GM18907 (cell line): ENCODE measurements at regions not wholly inside any gene's neighbourhood (a gene's known extent, or its start where the extent isn't known, plus 50 kb on each side); places are given as distances from the start of the nearest gene placed in this dataset.
"Not testable (repeated sequence)": the region's sequence is repeated elsewhere in the genome, so short reads cannot be mapped to it uniquely, and the experiment has no call there.

Source experiments
- ATAC-seq: cut with Tn5 transposase; IDR thresholded peaks from one replicate; pipeline ENCODE4 v1.9.1; 2021; ENCODE audit warnings: mild to moderate bottlenecking, moderate library complexity; ENCODE audit not compliant: unreplicated experiment

DNA sequence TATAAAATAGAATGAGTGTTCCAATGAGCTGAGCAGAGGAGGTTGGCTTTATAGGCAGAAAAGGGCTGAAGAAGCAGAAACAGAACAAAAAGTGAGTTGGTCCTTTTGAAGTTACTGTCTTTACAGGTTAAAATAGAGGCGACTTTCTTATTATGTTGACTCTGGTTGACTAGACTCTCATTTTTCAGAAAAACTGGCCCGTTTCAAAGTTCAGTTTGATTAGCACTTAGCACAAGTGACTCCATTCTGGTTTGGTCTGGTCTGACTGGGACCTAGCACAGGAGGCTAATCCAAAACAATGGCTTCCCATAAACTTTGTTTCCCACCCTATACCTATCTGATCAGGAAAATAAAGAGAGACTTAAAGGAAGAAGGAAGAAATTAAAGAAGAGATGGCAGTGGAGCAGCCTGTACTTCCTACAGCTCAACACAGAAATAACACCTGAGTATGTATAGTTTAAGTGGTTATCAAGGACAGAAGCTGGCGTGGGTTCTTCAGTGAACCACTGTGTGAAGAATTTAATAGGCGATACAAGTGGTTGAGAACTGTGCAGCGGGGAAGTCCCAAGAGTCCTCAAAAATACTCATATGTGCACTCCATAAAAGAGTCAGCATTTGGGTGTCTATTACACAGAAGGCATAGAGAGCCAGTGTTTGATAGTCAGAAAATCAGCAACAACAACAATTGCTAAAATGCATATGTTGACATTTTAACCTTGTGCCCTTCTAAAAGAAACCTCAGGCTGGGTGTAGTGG lies 554.8 kb upstream of the HTR2C start:
- ATAC-seq: no peak

DNA sequence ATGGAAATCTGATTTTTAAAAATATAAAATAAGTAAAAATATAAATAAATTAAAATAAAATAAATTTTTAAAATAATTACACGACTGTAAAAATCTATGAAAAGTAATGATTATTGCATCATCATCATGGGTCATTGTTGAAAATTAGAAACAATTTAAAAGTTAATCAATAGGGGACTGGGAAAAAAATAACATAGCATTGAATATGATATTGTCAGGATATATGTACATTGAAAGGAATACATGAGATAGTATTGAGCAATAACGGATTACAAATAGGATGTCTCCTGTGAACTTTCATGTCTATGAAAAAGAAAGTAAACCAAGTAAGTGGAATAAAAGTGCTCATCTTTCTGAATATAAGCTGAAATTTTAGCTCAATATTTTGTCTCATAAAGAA lies 566.8 kb upstream of the HTR2C start:
- no peak for ATAC-seq

DNA sequence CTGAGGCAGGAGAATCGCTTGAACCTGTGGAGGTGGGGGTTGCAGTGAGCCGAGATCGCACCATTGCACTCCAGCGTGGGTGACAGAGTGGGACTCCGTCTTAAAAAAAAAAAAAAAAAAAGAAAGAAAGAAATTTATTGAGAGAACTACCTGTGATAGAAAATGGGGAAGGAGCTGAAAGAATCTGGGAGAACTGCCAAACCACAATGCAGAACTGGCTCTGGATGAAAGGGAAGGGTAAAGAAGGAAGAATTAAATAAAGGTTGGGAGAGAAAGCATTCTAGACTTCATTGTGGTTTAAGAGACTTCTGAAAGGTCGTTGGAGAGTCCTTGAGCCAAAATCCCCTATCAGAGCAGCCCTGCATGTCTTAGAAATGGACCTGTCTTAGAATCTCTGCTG lies 567.9 kb upstream of the HTR2C start:
- ATAC-seq: no peak

DNA sequence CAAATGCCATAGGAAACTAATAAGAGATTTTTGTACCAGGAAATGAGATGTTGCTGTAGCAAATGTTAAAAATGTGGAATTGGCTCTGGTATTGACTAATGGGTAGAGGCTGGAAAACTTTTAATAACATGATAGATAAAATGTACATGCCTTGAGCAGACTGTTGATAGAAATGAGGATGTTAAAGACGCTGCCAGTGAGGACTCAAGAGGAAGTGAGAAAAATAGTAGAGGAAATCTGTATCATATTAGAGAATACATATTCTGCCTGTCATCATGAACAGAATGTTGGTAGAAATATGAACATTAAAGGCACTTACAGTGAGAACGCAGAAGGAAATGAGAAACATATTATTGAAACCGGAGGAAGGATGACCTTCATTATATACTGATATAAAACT lies 577.2 kb upstream of the HTR2C start:
- no peak for ATAC-seq

DNA sequence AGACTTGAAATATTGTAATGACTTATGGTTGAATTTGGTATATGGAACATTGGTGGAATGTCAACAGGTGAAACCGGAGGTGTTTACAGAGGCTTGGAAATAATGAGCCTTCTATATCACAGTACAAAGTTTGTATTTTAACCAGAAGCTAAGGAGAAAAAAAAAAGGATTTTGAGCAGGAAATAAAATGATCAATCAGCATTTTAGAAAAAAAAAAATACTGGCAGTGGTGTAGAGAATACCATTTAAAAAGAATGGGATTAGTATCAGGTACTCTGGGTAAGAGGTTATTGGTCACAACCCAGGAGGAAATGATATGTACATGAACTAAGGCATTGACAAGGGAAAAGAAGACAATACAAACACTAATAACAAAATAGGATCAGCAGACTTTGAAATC lies 587.1 kb upstream of the HTR2C start:
- ATAC-seq: no peak

DNA sequence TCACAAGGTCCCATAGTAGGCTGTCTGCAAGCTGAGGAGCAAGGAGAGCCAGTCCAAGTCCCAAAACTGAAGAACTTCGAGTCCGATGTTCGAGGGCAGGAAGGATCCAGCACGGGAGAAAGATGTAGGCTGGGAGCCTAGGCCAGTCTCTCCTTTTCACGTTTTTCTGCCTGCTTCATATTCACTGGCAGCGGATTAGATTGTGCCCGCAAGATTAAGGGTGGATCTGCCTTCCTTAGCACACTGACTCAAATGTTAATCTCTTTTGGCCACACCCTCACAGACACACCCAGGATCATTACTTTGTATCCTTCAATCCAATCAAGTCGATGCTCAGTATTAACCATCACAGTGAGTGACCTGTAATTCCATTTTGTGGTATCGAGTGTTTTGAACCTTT lies 592.2 kb upstream of the HTR2C start:
- ATAC-seq: not testable (repeated sequence)

DNA sequence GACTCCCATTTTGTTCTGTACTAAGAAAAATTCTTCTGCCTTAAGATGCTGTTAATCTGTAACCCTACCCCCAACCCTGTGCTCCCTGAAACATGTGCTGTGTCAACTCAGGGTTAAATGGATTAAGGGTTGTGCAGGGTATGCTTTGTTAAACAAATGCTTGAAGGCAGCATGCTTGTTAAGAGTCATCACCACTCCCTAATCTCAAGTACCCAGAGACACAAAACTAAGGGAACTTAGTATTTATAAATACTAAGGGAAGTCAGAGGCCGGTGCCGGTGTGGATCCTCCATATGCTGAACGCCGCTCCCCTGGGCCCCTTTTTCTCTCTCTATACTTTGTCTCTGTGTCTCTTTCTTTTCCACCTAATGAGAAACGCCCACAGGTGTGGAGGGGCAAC lies 593.2 kb upstream of the HTR2C start:
- not testable (repeated sequence) for ATAC-seq

DNA sequence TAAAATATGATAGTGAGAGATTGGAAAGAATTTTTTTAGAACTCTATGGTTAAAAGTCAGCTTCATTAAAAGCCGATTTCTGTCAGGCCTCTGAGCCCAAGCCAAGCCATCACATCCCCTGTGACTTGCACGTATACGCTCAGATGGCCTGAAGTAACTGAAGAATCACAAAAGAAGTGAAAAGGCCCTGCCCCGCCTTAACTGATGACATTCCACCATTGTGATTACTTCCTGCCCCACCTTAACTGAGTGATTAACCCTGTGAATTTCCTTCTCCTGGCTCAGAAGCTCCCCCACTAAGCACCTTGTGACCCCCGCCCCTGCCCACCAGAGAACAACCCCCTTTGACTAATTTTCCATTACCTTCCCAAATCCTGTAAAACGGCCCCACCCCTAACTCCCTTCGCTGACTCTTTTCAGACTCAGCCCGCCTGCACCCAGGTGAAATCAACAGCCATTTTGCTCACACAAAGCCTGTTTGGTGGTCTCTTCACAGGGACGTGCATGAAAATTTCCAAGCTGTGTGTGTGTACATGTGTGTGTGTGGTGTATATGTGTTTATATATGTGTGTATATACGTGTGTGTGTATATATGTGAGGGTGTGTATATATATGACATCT lies 595.5 kb upstream of the HTR2C start:
- ATAC-seq: not testable (repeated sequence)

DNA sequence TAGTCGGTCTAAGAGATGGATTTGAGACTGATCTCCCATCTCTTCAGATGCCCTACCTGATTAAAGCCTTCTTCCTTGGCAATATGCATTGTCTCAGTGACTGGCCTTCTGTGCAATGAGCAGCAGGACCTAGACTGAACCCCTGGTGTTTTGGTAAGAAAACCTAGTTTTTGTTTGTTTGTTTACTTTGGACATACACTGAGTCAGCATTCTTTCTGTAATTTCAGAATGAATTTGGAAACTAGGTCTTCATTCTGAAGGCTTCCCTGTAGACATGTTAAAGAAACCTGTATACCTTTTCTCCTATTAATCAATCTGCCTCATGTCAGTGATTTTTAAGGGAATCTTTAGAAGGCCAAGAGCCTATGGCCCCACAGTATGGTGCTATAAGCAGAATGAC lies 597.5 kb upstream of the HTR2C start:
- ATAC-seq: no peak

DNA sequence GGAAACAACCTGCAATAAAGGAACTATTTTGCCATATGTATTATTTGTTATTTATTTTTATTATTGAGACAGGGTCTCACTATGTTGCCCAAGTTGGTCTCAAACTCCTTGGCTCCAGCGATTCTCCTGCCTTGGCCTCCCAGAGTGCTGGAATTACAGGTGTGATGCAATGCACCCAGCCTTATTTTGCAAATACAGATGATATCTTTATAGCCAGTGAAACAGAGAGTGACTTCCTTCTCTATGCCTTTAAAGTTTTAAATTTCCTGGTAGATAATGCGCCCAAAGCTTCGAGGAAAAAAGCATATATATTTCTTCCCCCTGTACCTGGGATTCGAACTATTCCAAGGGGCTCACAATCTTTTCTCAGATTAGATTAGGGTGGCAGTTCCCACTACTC lies 601.1 kb upstream of the HTR2C start:
- no peak for ATAC-seq

DNA sequence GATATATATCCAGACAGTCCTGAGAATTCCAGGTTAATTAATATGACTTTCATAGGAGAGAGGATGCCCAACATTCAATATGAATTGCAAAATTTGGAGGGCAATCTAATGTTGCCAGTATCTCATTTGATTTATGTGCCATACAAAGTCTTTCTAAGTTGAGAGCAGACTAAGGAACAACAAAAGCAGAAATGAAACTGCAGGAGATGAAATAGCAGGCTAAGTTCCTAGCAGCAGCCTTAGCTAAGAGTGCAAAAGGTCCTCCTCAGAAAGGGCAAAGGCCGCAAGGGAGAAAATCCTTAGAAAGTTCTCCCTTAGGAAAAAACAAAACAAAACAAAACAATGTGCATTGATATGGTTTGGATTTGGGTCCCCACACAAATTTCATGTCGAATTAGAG lies 602.9 kb upstream of the HTR2C start:
- no peak for ATAC-seq

DNA sequence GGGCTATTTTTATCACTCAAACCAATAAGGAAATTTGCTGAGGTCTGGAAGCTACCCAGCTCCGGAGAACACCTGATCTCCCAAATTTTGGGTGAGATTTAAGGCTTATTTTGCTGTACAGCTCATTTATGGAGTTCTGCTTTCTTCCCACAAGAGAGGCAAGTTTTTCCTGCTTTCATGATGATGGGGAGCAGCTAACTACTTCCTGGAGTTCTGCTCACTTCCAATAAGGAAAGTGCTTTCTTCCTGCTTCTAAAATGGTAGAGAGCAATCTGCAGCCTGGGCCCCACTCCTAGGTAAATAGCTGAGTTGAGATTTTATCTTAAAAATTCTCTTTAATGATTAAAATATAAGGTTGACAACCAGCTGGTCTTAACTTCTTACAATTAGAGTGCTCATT lies 606.0 kb upstream of the HTR2C start:
- ATAC-seq: no peak

DNA sequence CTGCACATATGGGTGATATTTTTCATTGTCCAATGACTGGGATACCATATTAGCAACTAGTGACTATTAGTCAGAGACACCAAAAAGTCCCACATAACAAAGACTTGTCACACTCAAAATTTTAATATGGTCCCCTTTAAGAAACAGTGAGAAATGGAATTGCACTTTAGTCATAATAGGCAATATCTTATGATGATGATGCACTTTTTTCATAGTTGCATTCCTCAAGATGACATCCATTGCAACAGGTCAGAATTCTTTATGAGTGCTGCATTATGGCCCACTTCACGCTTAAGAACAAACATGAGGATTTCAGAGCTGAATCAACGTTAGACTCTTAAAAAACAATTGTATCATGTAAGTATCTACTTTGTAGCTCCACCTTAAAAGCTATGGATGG lies 608.4 kb upstream of the HTR2C start:
- ATAC-seq: no peak

DNA sequence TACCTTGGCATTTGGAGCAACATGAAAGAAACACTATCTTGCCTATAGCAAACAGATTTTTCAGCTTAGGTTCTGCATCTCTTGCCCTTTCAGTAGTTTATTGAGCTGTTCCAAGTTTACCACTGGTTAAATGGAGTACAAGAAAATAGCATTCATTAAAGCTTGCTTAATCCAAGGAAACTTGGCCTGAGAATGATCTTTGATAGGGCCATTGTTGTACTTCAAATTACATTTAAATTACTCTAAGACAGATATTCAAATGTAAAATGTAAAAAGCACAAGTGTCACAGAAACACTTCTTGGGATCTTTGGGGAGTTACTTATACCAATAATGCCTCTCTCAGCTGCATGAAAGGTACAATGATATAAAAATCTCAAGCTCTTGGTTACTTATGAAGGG lies 609.0 kb upstream of the HTR2C start:
- no peak for ATAC-seq

DNA sequence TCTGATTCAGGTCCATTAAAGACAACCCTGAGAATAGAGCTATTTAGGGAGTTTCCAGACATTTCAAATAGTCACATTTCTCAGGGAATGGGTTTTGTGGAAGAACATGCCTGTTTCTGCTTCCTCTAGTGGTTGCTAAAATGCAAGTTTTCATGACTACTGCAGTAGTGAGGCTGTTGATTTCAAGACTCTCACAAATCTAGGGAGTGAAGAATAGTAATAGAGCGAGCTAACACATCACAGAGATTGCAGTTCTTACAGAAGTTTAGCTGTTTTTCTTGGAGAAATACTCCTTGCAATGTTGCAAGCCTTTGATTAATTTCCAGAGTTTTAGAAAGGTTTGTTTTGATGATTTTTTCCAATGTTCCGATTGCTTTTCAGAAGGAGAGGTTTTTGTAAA lies 610.2 kb upstream of the HTR2C start:
- ATAC-seq: no peak

DNA sequence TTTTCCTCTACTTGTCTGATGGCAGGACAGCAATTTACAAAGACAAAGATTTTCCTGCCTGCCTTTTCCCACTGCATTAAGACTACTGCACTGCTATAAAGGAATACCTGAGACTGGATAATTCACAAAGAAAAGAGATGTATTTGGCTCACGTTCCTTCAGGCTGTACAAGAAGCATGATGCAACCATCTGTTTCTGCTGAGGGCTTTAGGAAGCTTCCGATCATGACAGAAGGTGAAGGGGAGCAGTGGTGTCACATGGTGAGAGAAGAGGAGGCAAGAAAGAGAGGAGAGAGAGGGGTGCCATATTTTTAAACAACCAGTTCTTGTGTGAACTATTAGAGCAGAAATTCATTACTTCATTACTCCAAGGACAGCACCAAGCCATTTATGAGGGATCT lies 617.1 kb upstream of the HTR2C start:
- no peak for ATAC-seq

DNA sequence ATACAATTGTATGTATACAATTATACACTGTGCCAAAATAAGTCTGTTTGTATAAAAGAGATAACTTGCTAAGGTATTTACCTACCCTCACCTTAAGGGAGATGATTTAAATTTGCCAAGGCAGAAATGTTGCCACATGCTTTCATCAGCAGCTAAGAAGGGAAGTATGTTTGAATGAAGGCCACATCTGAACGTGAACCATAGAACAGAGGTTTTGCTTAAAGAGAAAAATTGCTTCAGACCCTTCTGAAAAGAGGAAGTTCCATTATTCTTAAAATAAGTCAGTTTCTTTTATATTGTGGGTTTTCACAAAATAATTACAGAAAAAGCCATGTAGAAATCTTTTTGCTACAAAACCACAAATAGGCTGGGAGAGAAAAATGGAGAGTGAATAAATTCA lies 621.5 kb upstream of the HTR2C start:
- no peak for ATAC-seq

DNA sequence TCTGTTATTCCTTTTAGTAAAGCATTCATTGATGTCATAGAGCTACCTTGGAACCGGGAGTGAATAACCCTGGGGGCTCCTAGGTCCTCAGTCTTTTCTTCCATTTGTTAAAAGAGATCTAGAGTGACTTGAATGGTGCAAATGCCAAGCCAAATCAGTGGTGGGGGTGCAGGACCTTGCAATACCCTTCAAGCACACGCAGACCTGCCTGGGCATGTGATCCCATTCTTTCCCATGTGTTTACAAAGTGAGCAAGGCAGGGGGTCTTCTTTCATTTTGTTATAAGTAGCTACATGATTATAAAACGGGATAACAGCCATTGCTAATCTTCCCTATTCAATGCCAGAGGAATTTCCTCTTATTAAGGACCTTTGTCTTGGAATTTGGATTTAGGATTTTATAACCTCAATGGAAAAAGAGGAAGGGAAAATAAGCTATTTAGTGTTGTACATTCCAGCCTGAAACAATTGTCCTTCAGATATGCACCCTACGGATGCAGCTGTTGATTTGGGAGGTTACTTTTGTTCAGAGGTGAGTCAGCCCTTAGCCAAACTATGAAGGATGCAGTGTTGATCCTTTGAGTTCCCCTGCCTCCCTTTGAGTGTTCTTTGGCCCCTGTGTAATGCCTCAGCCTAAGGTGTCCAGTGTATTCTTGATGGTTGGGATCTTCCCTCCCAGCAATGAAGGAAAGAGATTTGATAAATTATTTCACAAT lies 623.8 kb upstream of the HTR2C start:
- no peak for ATAC-seq

DNA sequence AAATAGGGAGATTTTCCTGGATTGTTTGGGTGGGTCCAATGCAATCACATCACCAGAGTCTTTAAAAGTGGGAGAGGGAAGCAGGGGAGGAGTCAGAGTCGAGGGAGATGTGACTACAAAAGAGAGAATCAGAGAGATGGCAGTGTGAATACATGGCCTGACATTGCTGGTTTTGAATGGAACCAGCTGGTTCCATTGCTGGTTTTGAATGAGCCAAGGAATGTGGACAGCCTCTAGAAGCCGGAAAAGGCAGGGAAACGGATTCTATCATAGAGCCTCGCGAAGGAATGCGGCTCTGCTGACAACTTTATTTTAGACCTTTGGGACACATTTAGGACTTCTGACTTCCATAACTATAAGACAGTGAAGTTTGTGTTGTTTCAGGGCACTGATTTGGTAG lies 627.0 kb upstream of the HTR2C start:
- ATAC-seq: no peak

DNA sequence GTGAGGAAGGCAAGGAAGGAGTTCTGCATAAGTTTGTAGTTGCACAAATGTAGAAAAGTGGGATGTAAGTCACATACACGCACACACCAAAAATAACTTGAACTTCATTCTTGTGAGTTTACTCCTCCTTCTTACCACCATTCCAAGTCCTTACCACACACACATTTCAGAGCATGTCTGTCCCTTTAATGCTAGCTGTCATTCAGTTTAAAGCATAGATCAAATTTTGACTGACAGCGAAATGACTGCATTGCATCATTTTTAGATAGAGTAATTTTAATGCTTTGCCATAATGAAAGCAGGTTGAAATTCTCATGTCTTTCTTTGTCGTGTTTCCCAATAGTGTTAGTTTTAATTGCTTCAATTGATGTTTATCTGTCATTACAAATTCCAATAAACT lies 629.6 kb upstream of the HTR2C start:
- no peak for ATAC-seq

DNA sequence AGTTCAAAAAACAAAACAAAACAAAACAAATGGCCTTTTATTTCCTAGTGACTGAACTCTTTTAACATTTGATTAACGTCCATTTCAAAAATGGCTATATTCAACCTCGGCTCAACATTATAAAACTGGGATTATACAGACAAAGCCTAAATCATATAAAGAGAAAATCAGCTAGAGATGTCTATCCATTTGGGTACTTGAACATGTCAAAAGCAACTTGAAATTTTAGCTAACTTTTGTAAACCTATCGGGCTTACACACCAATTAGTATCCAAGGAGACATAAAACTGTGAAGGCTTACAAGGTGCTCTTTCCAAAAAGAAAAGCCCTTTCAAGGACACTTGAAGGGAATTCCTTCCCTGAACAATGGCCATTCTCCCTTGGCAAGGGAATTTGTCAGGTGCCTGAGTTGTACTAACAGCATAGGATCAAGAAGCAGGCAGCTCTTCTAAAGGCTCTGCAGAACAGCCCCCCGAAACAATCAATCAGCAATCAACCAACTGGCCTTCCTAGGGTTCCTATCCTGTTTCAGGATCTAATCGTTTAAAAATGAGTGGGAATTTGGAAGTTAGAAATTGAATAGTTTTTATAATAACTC lies 633.7 kb upstream of the HTR2C start:
- ATAC-seq: no peak

DNA sequence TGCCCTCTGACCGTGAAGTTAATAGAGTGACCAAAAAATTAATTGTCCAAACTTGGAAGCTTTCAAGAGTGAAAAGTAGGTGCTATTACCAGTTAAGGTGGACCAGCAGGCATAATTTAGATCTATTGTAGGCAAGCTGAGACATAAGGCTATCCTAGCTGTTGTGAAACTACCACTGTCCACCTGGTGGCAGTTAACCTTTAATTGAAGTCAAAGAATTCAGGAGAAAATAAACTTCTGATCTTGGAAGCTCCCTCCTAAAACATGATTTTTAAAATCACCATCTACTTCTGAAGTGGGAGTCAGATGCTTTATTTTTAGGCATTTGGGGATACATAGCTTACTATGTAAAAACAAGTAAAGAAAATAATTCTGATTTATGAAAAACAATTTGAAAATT lies 636.3 kb upstream of the HTR2C start:
- no peak for ATAC-seq
